K562 (cell line): ENCODE measurements at regions not wholly inside any gene's neighbourhood (a gene's known extent, or its start where the extent isn't known, plus 50 kb on each side); places are given as distances from the start of the nearest gene placed in this dataset.

ENCODE experiments used
- PYGO2 ChIP-seq: fragments of 450-650 bp; IDR thresholded peaks from 2 replicates; pipeline ENCODE4 v1.6.1; 2016; ENCODE audit warnings: mild to moderate bottlenecking, missing genetic modification characterization, moderate library complexity, missing compliant biosample characterization
- RAD21 ChIP-seq, 2 experiments: fragments of 250-450 bp in 1 of 2; fragments of 450-650 bp in 1 of 2; sonication (Bioruptor Pico) in 1 of 2; formaldehyde crosslinking in 1 of 2; IDR thresholded peaks in 1 of 2; conservative IDR thresholded peaks in 1 of 2; 2 replicates each; pipeline versions ENCODE4 v1.4.0 to v1.8.0; 2020 to 2022; ENCODE audit warnings: mild to moderate bottlenecking in 2 of 2, moderate library complexity in 1 of 2
- TF ChIP-seq, protein P1 (sequence below): fragments of 200-600 bp; sonication (generic); IDR thresholded peaks from one replicate; pipeline ENCODE4 v1.6.1; 2012; ENCODE audit warnings: mild to moderate bottlenecking, low read depth, low read length, inconsistent platforms
- TF ChIP-seq, protein P2 (sequence below): fragments of 450-650 bp; IDR thresholded peaks from 2 replicates; pipeline ENCODE4 v1.6.1; 2014; ENCODE audit warnings: low read depth, mild to moderate bottlenecking, moderate library complexity, borderline replicate concordance
- TF ChIP-seq, protein P3 (sequence below), 2 experiments: fragments of 450-650 bp in 1 of 2; sonication (generic) in 1 of 2; formaldehyde crosslinking; conservative IDR thresholded peaks; 2 replicates each; pipeline versions ENCODE4 v1.4.0 to v1.8.1; 2020 to 2022; ENCODE audit warnings: mild to moderate bottlenecking in 1 of 2, missing genetic modification reagents in 1 of 2
- TF ChIP-seq, protein P4 (sequence below), 3 experiments: IDR thresholded peaks in 2 of 3; conservative IDR thresholded peaks in 1 of 3; 2 replicates each; pipeline ENCODE4 v1.5.1; 2011 to 2012; ENCODE audit warnings: low read length in 3 of 3, mild to moderate bottlenecking in 3 of 3, control low read depth in 2 of 3, improper control_type of control experiment in 1 of 3, inconsistent platforms in 1 of 3, low read depth in 1 of 3, mixed read lengths in 1 of 3, moderate library complexity in 1 of 3; ENCODE audit not compliant: insufficient read depth in 2 of 3

- TF ChIP-seq, protein P1, sequence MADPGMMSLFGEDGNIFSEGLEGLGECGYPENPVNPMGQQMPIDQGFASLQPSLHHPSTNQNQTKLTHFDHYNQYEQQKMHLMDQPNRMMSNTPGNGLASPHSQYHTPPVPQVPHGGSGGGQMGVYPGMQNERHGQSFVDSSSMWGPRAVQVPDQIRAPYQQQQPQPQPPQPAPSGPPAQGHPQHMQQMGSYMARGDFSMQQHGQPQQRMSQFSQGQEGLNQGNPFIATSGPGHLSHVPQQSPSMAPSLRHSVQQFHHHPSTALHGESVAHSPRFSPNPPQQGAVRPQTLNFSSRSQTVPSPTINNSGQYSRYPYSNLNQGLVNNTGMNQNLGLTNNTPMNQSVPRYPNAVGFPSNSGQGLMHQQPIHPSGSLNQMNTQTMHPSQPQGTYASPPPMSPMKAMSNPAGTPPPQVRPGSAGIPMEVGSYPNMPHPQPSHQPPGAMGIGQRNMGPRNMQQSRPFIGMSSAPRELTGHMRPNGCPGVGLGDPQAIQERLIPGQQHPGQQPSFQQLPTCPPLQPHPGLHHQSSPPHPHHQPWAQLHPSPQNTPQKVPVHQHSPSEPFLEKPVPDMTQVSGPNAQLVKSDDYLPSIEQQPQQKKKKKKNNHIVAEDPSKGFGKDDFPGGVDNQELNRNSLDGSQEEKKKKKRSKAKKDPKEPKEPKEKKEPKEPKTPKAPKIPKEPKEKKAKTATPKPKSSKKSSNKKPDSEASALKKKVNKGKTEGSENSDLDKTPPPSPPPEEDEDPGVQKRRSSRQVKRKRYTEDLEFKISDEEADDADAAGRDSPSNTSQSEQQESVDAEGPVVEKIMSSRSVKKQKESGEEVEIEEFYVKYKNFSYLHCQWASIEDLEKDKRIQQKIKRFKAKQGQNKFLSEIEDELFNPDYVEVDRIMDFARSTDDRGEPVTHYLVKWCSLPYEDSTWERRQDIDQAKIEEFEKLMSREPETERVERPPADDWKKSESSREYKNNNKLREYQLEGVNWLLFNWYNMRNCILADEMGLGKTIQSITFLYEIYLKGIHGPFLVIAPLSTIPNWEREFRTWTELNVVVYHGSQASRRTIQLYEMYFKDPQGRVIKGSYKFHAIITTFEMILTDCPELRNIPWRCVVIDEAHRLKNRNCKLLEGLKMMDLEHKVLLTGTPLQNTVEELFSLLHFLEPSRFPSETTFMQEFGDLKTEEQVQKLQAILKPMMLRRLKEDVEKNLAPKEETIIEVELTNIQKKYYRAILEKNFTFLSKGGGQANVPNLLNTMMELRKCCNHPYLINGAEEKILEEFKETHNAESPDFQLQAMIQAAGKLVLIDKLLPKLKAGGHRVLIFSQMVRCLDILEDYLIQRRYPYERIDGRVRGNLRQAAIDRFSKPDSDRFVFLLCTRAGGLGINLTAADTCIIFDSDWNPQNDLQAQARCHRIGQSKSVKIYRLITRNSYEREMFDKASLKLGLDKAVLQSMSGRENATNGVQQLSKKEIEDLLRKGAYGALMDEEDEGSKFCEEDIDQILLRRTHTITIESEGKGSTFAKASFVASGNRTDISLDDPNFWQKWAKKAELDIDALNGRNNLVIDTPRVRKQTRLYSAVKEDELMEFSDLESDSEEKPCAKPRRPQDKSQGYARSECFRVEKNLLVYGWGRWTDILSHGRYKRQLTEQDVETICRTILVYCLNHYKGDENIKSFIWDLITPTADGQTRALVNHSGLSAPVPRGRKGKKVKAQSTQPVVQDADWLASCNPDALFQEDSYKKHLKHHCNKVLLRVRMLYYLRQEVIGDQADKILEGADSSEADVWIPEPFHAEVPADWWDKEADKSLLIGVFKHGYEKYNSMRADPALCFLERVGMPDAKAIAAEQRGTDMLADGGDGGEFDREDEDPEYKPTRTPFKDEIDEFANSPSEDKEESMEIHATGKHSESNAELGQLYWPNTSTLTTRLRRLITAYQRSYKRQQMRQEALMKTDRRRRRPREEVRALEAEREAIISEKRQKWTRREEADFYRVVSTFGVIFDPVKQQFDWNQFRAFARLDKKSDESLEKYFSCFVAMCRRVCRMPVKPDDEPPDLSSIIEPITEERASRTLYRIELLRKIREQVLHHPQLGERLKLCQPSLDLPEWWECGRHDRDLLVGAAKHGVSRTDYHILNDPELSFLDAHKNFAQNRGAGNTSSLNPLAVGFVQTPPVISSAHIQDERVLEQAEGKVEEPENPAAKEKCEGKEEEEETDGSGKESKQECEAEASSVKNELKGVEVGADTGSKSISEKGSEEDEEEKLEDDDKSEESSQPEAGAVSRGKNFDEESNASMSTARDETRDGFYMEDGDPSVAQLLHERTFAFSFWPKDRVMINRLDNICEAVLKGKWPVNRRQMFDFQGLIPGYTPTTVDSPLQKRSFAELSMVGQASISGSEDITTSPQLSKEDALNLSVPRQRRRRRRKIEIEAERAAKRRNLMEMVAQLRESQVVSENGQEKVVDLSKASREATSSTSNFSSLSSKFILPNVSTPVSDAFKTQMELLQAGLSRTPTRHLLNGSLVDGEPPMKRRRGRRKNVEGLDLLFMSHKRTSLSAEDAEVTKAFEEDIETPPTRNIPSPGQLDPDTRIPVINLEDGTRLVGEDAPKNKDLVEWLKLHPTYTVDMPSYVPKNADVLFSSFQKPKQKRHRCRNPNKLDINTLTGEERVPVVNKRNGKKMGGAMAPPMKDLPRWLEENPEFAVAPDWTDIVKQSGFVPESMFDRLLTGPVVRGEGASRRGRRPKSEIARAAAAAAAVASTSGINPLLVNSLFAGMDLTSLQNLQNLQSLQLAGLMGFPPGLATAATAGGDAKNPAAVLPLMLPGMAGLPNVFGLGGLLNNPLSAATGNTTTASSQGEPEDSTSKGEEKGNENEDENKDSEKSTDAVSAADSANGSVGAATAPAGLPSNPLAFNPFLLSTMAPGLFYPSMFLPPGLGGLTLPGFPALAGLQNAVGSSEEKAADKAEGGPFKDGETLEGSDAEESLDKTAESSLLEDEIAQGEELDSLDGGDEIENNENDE: no peak
- TF ChIP-seq, protein P2, sequence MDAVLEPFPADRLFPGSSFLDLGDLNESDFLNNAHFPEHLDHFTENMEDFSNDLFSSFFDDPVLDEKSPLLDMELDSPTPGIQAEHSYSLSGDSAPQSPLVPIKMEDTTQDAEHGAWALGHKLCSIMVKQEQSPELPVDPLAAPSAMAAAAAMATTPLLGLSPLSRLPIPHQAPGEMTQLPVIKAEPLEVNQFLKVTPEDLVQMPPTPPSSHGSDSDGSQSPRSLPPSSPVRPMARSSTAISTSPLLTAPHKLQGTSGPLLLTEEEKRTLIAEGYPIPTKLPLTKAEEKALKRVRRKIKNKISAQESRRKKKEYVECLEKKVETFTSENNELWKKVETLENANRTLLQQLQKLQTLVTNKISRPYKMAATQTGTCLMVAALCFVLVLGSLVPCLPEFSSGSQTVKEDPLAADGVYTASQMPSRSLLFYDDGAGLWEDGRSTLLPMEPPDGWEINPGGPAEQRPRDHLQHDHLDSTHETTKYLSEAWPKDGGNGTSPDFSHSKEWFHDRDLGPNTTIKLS: no peak
- TF ChIP-seq, protein P3, sequence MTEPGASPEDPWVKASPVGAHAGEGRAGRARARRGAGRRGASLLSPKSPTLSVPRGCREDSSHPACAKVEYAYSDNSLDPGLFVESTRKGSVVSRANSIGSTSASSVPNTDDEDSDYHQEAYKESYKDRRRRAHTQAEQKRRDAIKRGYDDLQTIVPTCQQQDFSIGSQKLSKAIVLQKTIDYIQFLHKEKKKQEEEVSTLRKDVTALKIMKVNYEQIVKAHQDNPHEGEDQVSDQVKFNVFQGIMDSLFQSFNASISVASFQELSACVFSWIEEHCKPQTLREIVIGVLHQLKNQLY (CRISPR knock-in tag; conservative IDR thresholded peaks at IDR 0.05): no peak
- TF ChIP-seq, protein P4, sequence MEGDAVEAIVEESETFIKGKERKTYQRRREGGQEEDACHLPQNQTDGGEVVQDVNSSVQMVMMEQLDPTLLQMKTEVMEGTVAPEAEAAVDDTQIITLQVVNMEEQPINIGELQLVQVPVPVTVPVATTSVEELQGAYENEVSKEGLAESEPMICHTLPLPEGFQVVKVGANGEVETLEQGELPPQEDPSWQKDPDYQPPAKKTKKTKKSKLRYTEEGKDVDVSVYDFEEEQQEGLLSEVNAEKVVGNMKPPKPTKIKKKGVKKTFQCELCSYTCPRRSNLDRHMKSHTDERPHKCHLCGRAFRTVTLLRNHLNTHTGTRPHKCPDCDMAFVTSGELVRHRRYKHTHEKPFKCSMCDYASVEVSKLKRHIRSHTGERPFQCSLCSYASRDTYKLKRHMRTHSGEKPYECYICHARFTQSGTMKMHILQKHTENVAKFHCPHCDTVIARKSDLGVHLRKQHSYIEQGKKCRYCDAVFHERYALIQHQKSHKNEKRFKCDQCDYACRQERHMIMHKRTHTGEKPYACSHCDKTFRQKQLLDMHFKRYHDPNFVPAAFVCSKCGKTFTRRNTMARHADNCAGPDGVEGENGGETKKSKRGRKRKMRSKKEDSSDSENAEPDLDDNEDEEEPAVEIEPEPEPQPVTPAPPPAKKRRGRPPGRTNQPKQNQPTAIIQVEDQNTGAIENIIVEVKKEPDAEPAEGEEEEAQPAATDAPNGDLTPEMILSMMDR (IDR thresholded peaks at IDR 0.05 in 2 of 3, conservative IDR thresholded peaks at IDR 0.05 in 1 of 3; ENCODE audit: insufficient read depth in 2 of 3, low read depth in 1 of 3, low read length in 3 of 3): peak; percentile 47 to 68 (median 56); a peak in 5 of 6 replicates
- no peak for TF ChIP-seq PYGO2 (tag)
- TF ChIP-seq RAD21 (CRISPR knock-in tag; conservative IDR thresholded peaks at IDR 0.05 in 1 of 2, IDR thresholded peaks at IDR 0.05 in 1 of 2): peak; percentile 52 to 73
These were observed 349.0 kb upstream of the PKDCC start (continued) for GRCh38 chr2:41698678-41699422.
